AG04450 (cell line): ENCODE measurements at regions not wholly inside any gene's neighbourhood (a gene's known extent, or its start where the extent isn't known, plus 50 kb on each side); places are given as distances from the start of the nearest gene placed in this dataset.
A peak's percentile ranks its signal among the peaks of the same experiment; 100 is the strongest.

Experiments used
- CTCF ChIA-PET: fragments of 300-600, 350-600 bp; formaldehyde crosslinking; extraction: SDS; loops from one replicate; lab custom pipeline; 2022; ENCODE audit warnings: antibody characterized with exemption, inconsistent platforms; lab: Charles Lee
- POLR2A ChIA-PET: fragments of 350-600 bp; formaldehyde crosslinking; extraction: SDS; loops from one replicate; lab custom pipeline; 2021; ENCODE audit warnings: antibody characterized with exemption, inconsistent platforms; lab: Yijun Ruan, JAX
- DNase-seq: peaks from one replicate; pipeline ENCODE4 v3.0.0-alpha.2; 2011; ENCODE audit warnings: low read depth, low spot score
- H3K27ac ChIP-seq: one replicate; pipeline ENCODE4 v1.5.1; 2012; ENCODE audit warnings: low read depth, low read length, control low read depth
- H3K27me3 ChIP-seq: one replicate; pipeline ENCODE4 v1.6.0; 2012; ENCODE audit warnings: low read length; ENCODE audit not compliant: control insufficient read depth, insufficient read depth
- H3K4me3 ChIP-seq: 2 replicates; pipeline ENCODE4 v1.5.1; 2011; ENCODE audit warnings: mild to moderate bottlenecking, low read depth, low read length, control low read depth
- H3K9me3 ChIP-seq: 2 replicates; pipeline ENCODE4 v1.5.1; 2012; ENCODE audit warnings: low read length; ENCODE audit not compliant: control insufficient read depth, insufficient read depth
- TF ChIP-seq, protein P1 (sequence below): IDR thresholded peaks from 2 replicates; pipeline ENCODE4 v1.5.1; 2011; ENCODE audit warnings: low read depth, low read length, control low read depth, inconsistent platforms

GRCh38 chr7:106167439-106168136, 55.5 kb upstream of the SYPL1 start:
- no peak overlapping the region for H3K27ac ChIP-seq
- TF ChIP-seq, protein P1, sequence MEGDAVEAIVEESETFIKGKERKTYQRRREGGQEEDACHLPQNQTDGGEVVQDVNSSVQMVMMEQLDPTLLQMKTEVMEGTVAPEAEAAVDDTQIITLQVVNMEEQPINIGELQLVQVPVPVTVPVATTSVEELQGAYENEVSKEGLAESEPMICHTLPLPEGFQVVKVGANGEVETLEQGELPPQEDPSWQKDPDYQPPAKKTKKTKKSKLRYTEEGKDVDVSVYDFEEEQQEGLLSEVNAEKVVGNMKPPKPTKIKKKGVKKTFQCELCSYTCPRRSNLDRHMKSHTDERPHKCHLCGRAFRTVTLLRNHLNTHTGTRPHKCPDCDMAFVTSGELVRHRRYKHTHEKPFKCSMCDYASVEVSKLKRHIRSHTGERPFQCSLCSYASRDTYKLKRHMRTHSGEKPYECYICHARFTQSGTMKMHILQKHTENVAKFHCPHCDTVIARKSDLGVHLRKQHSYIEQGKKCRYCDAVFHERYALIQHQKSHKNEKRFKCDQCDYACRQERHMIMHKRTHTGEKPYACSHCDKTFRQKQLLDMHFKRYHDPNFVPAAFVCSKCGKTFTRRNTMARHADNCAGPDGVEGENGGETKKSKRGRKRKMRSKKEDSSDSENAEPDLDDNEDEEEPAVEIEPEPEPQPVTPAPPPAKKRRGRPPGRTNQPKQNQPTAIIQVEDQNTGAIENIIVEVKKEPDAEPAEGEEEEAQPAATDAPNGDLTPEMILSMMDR, result no peak
- H3K4me3 ChIP-seq, result no peak overlapping the region
- peaks cover 6% of the 10 kb centered on the region for H3K9me3 ChIP-seq
- DNase-seq, result no peak
- peaks cover 13% of the 10 kb centered on the region for H3K27me3 ChIP-seq
- POLR2A ChIA-PET, result interaction anchor here (0.6 kb wide), 1 partner anchor 11 kb away, joined by 3 read pairs; no protein-coding TSS in a partner anchor
- CTCF ChIA-PET, result interaction anchor here (0.5 to 6.6 kb wide), 32 partner anchors 9 to 915 kb away, joined by 3 to 51 read pairs (median 4); partner anchors contain the start of genes RINT1 and SYPL1

GRCh38 chr7:106166651-106167342, 54.7 kb upstream of the SYPL1 start:
- ChIA-PET POLR2A (no interaction called here), CTCF (interaction anchor here (0.5 to 6.6 kb wide), 37 partner anchors 8 to 1873 kb away, joined by 3 to 51 read pairs (median 4); partner anchors contain the start of genes RINT1 and SYPL1)
- H3K4me3 ChIP-seq, result no peak overlapping the region
- peak; percentile 66 for DNase-seq
- no peak overlapping the region for H3K27ac ChIP-seq
- H3K9me3 ChIP-seq, result peaks cover 7% of the 10 kb centered on the region
- H3K27me3 ChIP-seq, result peaks cover 13% of the 10 kb centered on the region
- TF ChIP-seq, protein P1, result peak; percentile 84

DNA sequence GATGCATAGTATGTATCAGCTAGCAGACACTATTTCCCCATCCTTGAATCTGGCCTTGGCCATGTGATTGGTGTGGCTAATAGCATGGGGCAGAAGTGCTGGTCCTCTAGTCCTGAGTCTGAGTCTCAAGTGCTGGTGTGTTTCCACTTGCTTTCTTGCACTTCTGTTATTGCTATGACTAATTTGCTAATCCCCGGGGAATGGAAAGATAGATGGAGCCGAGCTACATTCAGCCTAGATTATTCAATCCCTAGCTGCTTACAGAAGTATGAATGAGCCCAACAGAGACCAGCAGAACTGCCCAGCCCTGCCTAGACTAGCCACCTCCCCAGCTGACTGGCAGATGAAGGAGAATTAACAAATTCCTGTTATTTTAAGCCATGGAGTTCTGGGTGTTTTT, 53.2 kb upstream of the SYPL1 start:
- Histone ChIP-seq H3K27ac (no peak overlapping the region), H3K4me3 (no peak overlapping the region), H3K9me3 (peaks cover 7% of the 10 kb centered on the region), H3K27me3 (peaks cover 13% of the 10 kb centered on the region)
- CTCF ChIA-PET, result interaction anchor here (0.5 to 6.6 kb wide), 9 partner anchors 10 to 508 kb away, joined by 3 to 51 read pairs (median 6); no protein-coding TSS in a partner anchor
- TF ChIP-seq, protein P1, result no peak
- POLR2A ChIA-PET, result interaction anchor here (0.6 kb wide), 1 partner anchor 335 kb away, joined by 3 read pairs; no protein-coding TSS in a partner anchor
- DNase-seq, result no peak

DNA sequence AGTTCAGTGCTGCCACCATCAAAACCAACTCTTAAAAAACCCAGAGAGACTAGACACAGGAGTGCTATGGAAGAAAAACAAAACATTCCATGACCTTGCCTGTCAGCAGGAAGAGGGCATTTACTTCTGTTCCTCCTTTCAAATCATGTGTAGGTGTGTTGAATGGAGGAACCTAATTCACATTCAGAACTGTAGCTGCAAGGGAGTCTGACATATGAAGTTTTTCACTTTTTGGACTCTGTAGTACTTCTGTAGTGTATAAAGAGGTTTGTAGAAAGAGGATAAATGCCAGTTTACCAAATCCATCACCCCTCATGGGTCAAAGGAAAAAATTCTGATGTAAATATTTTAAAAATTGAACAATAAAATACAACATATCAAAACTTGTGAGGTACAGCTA, 51.1 kb upstream of the SYPL1 start:
- H3K27me3 ChIP-seq, result peaks cover 16% of the 10 kb centered on the region
- H3K4me3 ChIP-seq, result no peak overlapping the region
- CTCF ChIA-PET, result interaction anchor here (1.5 to 6.6 kb wide), 2 partner anchors 8 to 112 kb away, joined by 4 to 51 read pairs; no protein-coding TSS in a partner anchor
- H3K9me3 ChIP-seq, result peaks cover 7% of the 10 kb centered on the region
- no peak overlapping the region for H3K27ac ChIP-seq
- DNase-seq, result no peak
- POLR2A ChIA-PET, result no interaction called here
- TF ChIP-seq, protein P1, result no peak
